ENCODE measurements at regions not wholly inside any gene's neighbourhood (a gene's known extent, or its start where the extent isn't known, plus 50 kb on each side); places are given as distances from the start of the nearest gene placed in this dataset.

DNA sequence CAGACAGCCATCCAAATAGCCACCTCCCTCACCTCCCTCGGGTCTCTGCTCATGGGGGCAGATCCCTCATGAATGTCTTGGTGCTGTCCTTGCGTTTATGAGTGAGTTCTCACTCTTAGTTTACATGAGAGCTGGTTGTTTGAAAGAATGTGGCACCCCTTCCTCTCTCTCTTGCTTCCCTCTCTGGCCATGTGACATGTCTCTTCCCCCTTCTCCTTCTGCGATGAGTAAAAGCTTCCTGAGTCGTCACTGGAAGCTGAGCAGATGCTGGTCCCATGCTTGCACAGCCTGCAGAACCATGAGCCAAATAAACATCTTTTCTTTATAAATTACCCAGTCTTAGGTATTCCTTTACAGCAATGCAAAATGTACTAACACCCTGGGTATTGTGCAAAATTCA lies 208.7 kb downstream of the LACC1 start (continued):
- TF ChIP-seq CHD7 (IDR thresholded peaks at IDR 0.05; ENCODE audit: insufficient replicate concordance, low read length) (no peak), SIRT6 (IDR thresholded peaks at IDR 0.05; ENCODE audit: low read length) (no peak), GABPA (IDR thresholded peaks at IDR 0.05; ENCODE audit: borderline replicate concordance, insufficient read depth, low read length) (no peak), SAP30 (IDR thresholded peaks at IDR 0.05; ENCODE audit: insufficient read depth, insufficient replicate concordance, low read length) (no peak), NRF1 (IDR thresholded peaks at IDR 0.05; ENCODE audit: low read depth, low read length) (no peak), RXRA (IDR thresholded peaks at IDR 0.05; ENCODE audit: insufficient read depth, low read depth, low read length) (no peak), CTBP2 (IDR thresholded peaks at IDR 0.05; ENCODE audit: borderline replicate concordance, insufficient read depth, insufficient read length, low read length) (no peak), CBX5 (IDR thresholded peaks at IDR 0.05; ENCODE audit: low read depth, low read length) (no peak), TBP (IDR thresholded peaks at IDR 0.05; ENCODE audit: low read depth, low read length) (no peak)
